GM13977 (cell line): ENCODE measurements at regions not wholly inside any gene's neighbourhood (a gene's known extent, or its start where the extent isn't known, plus 50 kb on each side); places are given as distances from the start of the nearest gene placed in this dataset.

ENCODE experiments used
- DNase-seq: peaks from one replicate; pipeline ENCODE4 v3.0.0; 2012; ENCODE audit warnings: low spot score
- in situ Hi-C: fragments of 300-500 bp; cut with MboI; formaldehyde crosslinking; loops from one replicate; pipeline ENCODE4 v1.12.0; 2022; ENCODE audit warnings: low sequenced_read_pairs, low pct_unique_long_range_greater_than_20kb, mixed read lengths, inconsistent platforms; ENCODE audit not compliant: unreplicated experiment
- TF ChIP-seq, protein P1 (sequence below): IDR thresholded peaks from 2 replicates; pipeline ENCODE4 v1.5.1; 2012; ENCODE audit warnings: mild to moderate bottlenecking, control low read depth; ENCODE audit not compliant: insufficient read depth; ENCODE audit errors: extremely low read depth, missing control alignments

DNA sequence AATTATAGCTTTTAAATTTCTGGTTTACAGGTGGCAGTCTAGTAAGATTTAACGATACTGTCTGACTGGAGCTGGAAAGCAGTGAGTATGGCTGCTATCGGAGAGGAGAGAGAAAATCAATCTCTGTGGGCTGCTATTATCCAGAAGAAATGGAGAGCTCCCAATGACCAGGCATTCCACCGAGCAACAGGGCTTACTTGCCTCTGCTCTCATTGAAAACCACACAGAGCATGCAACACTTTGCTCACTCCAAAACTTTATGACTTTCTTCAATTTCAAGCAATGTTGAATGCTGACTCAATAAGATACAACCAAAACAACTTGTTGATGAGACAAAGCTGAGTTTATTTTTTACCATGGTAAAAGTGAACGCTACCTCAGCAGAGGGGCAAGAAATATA lies 337.0 kb upstream of the NCAM2 start:
- in situ Hi-C loops: no loop called here
- DNase-seq: no peak
- TF ChIP-seq, protein P1, sequence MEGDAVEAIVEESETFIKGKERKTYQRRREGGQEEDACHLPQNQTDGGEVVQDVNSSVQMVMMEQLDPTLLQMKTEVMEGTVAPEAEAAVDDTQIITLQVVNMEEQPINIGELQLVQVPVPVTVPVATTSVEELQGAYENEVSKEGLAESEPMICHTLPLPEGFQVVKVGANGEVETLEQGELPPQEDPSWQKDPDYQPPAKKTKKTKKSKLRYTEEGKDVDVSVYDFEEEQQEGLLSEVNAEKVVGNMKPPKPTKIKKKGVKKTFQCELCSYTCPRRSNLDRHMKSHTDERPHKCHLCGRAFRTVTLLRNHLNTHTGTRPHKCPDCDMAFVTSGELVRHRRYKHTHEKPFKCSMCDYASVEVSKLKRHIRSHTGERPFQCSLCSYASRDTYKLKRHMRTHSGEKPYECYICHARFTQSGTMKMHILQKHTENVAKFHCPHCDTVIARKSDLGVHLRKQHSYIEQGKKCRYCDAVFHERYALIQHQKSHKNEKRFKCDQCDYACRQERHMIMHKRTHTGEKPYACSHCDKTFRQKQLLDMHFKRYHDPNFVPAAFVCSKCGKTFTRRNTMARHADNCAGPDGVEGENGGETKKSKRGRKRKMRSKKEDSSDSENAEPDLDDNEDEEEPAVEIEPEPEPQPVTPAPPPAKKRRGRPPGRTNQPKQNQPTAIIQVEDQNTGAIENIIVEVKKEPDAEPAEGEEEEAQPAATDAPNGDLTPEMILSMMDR: no peak

GRCh38 chr21:20661745-20662422 lies 336.3 kb upstream of the NCAM2 start:
- in situ Hi-C loops: no loop called here
- no peak for DNase-seq

GRCh38 chr21:20662514-20662913 lies 335.7 kb upstream of the NCAM2 start:
- in situ Hi-C loops: no loop called here
- DNase-seq: no peak
- TF ChIP-seq, protein P1: no peak

More at GRCh38 chr21:20661745-20662422, 336.3 kb upstream of the NCAM2 start:
- TF ChIP-seq, protein P1: no peak

DNA sequence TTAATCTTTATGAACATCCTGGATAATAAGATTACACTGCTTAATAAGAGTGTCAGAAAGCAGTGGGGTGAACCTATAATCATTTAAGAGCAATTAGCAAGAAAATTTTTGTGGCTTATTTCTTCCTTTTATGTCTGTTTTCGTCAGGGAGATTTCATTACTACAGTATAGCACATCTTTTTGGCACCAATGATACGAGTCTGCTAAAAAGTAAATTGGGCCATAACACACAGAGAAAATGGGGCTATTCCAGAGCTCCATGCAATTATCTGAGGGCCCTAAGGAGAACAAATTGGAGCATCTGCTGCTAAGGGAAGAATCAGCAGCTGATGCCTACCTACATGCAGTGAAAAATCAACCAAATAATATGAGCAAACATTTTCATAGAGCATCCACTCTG lies 330.3 kb upstream of the NCAM2 start:
- no peak for DNase-seq
- in situ Hi-C loops: no loop called here
- TF ChIP-seq, protein P1: no peak

DNA sequence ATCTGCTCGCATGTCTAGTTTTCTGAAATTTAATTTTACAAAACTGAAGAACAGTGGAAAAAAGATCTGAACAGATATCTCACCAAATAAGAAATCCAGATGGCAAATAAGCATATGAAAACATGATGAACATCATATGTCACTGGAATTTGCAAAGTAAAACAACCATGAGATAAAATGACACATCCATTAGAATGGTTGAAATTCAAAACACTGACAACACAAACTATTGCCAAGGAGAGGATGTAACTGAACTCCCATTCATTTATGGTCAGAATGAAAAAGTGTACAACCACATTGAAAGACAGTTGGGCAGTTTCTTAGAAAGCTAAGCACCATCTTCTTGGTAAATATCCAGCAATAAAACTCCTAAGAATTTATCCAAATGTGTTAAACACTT lies 312.7 kb upstream of the NCAM2 start:
- no peak for DNase-seq
- in situ Hi-C loops: no loop called here
- TF ChIP-seq, protein P1: no peak

DNA sequence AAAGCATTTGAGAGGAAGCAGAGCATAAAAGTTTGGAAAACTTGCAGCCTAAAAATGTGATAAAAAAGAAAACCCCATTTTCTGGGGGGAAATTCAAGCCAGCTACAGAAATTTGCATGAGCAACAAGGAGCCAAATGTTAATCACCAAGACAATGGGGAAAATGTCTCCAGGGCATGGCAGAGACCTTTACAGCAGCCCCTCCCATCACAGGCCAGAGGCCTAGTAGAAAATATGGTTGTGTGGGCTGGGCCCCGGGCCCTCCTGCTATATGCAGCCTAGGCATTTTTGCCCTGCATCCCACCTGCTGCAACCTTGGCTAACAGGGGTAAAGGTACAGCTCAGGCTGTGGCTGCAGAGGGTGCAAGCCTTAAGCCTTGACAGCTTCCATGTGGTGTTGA lies 299.6 kb upstream of the NCAM2 start:
- TF ChIP-seq, protein P1: no peak
- no peak for DNase-seq
- in situ Hi-C loops: no loop called here
